ENCODE measurements at regions not wholly inside any gene's neighbourhood (a gene's known extent, or its start where the extent isn't known, plus 50 kb on each side); places are given as distances from the start of the nearest gene placed in this dataset.
"Not testable (repeated sequence)": the region's sequence is repeated elsewhere in the genome, so short reads cannot be mapped to it uniquely, and the experiment has no call there.

DNA sequence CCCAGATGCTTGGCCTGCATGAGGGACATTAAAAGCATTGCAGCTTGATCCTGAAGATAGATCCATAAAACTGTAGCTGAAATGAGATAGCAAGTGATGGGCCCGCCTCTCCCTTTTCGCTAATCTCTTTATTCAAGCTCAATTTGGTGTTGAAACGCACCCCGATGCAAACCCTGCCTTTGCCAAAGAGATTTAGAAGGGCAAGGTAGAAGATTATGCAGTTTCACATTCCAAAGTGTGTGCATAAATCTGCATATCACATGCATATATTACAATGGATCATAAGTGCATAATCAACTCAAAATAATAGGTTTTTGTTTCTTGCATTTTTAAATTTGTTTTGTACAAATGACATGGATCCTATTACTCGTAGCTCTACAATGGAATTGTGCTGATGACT is 80.1 kb upstream of the SHANK2 start:
- no peak for DNase-seq

GRCh38 chr11:71332046-71332445 is 79.7 kb upstream of the SHANK2 start:
- no peak for DNase-seq

DNA sequence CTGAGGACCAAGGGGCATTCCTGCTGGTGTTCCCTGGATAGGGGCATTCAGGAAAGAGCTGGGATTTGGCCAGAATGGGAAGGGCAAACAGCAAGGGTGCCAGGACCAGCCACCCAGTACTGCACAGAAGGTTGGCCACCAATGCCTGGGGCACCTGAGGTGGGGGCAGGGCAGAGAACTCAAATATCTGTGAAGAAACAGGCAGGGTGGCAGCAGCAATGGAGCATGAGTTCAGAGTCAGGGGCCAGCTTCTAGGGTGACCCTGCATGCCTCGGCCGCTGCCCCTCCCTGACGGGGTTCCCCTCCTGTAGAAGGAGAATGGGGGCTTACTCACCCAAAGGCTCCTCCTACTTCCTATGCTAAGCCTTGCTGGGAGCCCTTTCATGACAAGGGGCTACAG is 79.3 kb upstream of the SHANK2 start:
- DNase-seq: no peak

GRCh38 chr11:71330996-71331395 is 78.6 kb upstream of the SHANK2 start:
- DNase-seq: no peak

GRCh38 chr11:71330349-71330748 is 78.0 kb upstream of the SHANK2 start:
- DNase-seq: no peak

DNA sequence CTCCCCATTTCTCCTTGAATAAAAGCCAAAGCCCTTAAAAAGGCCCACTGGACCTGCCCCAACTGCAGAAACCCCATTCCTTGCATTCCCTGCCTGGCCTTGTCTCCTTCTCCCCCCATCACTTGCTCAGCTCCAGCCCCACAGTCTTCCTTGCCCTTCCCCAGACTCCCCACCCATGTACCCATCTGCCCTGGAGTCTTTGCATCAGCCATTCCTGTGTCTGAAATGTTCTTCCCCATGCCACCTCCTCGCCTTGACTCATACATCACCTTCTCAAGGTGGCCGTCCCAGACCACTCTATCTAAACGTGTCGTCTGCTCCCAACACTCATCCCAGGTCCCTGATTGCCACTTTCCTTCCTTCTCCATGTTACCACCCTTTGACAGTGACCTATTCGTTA is 77.4 kb upstream of the SHANK2 start:
- DNase-seq: no peak

- DNase-seq: no peak
These were observed 76.8 kb upstream of the SHANK2 start for GRCh38 chr11:71329165-71329510.

DNA sequence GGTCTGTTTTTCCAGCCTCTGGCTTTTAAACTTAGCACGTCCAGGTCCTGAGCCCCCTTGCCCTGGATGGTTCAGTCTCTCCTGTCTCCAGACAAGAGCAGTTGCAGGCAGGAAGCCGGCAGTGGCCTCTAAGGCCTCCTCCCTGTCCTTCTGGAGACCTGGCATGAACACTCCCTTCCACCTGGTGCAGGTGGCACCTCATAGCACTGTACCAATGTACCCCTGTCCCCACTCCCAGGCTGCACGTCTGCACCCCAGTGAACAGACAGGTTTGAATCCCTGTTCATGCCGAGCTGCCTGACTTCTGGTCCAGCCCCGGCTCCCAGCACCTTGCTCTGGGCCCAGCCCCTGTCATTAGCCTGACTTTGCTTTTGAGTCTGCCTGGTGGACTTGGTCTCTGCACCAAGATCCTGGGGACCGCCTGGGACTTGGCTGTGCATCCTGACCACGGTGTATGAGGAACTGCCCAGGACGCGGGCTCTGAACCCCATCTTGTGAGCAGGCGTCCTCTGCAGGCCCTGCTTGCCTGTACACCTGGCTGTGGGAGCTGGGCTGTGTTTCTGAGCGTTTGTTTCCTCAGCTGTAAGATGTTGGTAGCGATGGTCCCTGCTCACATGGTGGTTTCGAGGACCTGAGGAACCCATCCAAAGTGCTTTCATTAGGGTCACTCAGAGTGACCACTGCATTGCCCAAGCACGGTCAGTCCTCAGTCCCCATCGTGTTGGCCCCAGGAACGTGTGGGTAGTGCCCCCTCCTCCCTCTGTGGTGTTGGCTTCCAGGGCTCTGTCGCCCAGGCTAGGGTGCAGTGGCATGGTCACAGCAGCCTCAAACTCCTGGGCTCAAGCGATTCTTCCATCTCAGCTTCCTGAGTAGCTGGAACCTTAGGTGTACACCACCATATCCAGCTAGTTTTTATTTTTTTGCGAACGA is 75.0 kb upstream of the SHANK2 start:
- no peak for DNase-seq

DNA sequence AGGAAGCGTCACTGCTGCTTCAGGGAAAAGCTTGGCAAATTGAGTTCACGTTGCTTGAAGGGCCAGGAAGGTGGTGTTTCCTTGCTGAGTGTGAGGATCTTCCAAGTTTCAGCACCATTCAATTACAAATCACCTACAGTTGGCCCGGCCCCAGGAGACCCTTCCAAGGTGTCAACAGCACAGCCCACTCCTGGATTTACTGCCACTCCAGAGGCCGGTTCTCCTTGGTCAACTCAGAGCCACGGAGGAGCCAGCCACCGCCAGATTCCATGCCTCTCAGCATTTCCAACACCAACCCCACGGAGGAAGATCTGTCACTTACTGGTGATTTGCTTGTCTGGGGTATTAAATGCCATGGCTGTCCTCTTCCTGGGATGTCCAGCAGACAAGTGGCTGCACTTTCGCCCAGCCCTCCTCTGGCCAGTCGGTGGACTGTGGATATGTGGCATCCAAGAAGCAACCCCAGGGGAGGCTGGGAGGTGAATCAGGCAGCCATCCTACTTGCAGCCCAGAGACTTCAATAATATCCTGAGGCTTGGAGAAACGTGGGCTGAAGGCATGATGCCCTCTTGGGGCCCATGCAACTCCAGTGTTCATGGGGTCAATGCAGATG is 74.1 kb upstream of the SHANK2 start:
- DNase-seq: no peak

DNA sequence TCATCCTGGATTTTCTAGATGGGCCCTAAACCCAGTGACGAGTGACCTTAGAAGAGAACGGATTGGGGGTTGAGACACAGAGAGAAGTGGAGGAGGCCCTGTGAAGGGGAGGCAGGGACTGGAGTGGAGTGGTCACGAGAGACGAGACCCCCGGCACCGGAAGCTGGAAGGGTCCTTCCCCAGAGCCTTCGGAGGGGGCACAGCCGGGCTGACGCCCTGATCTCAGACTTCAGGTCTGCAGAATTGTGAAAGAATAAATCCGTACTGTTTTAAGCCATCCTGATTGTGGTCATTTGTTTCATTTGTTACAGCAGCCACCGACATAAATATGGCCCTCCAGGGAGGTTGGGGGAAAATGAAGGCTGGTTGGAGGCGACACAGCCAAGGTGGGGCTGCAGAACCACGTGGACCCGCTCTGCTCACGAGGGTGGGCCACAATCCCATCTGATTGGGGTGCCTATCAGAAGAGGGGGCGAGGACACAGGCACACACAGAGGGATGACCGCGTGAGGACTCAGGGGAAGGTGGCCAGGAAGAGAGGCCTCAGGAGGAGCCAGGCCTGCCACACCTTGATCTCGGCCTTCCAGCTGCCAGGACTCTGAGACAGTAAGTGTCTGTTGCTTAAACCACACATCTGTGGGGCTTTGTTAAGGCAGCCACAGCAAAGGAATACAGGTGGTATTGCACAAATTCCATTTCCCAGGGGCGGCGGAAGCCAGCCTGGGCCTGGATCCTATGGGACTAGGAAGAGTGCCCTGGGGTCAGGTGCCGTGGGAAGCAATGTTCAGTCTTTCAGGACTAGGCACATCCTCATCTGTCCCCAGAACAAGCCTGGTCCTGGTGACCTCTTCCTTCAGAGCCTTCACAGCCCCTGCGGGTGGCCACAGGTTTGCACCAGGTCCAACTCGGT is 73.3 kb upstream of the SHANK2 start:
- DNase-seq: no peak

DNA sequence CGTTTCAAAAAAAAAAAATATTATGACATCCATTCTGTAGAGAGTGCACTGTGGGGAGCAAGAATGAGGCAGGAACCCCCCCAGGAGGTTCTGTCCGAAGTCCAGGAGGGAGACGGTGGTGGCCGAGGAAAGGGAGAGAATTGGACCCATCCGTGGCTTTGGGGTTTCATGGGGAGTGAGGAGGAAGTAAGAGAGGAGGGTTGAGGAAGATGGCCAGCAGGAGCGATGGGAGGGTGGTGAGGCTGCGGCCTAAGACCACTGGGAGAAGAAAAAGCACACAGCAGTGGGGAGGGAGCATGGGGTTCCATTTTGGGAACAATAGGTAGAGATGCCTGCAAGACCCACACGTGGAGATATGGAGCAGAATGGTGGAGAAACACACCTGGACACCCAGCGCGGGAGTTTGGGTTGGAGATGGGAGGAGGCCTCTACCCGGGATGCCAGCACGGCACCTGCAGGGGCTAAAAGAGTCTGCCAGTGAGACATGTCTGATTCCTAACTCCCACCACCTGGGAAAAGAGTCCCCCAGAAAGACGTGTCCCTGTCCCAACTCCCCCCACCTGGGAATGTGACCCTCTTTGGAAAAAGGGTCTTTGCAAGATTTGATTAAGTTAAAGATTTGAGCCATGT is 72.5 kb upstream of the SHANK2 start:
- DNase-seq: no peak

- DNase-seq: no peak
These were observed 71.6 kb upstream of the SHANK2 start for GRCh38 chr11:71323876-71324526.

- no peak for DNase-seq
These were observed 70.6 kb upstream of the SHANK2 start for GRCh38 chr11:71322861-71323582.

GRCh38 chr11:71322192-71322735 is 69.9 kb upstream of the SHANK2 start:
- no peak for DNase-seq

DNA sequence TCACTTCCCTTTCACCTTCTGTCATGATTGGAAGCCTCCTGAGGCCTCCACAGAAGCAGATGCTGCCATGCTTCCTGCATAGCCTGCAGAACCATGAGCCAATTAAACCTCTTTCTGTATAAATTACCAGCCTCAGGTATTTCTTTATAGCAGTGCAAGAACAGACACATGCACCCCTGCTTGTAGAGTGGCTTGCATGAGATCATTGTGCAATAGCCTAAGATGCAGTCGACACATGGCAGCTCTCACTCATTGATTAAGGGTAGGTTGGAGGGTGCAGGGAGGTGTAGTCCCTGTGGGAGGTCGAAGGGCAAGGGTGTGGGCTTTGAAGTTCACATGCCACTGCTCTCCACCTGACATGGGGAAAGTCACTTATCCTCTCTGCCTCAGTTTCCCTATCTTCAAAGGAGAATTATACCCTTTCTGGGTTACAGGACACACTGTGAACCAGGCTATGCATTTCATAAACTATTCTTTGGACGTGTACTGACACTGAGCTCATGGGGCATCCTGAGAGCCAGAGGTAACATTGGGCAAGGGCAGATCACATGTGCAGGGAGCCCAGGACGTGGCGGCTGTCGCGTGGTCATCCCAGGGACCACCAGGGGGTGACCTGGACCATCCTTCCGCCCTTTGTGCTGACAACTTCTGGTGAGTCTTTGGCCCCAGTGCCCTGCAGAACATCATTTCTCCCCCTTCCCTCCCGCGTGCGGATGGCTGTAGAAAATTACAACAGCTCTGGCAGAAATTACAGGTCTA is 69.2 kb upstream of the SHANK2 start:
- DNase-seq: no peak

GRCh38 chr11:71316701-71317100 is 64.3 kb upstream of the SHANK2 start:
- no peak for DNase-seq

DNA sequence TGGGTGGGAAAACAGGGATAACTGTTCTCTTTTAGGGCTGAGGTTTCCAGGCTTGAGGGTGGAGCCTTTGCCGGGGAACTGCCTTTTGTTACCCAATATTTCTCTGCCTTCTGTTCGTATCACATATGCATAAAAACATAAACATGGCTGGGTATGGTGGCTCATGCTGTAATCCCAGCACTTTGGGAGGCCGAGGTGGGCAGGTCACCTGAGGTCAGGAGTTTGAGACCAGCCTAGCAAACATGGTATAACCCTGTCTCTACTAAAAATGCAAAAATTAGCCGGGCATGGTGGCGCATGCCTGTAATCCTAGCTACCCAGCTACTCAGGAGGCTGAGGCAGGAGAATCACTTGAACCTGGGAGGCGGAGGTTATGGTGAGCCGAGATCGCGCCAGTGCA is 60.2 kb upstream of the SHANK2 start:
- DNase-seq: not testable (repeated sequence)

- DNase-seq: no peak
These were observed 59.6 kb upstream of the SHANK2 start for GRCh38 chr11:71311928-71312510.
